ENCODE measurements at regions not wholly inside any gene's neighbourhood (a gene's known extent, or its start where the extent isn't known, plus 50 kb on each side); places are given as distances from the start of the nearest gene placed in this dataset.

DNA sequence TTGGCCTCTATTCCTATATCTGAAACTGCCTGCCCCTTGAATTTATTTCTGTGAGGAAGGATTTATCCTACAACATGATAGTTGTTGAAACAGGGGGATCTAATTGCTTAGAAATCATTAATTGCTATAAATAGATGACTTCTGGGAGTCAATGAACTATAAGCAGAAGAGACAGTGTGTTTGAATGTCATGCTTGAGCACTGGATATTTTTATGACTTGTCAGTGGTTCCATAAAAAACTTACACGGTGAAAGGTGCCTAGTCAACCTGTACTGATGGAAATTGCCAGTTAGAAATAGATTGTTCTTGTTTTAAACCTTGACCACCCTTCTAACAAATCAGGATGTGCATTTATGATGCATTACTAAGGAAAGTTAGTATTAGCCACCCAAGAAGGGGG lies 306.9 kb upstream of the PPARGC1A start:
- TF ChIP-seq POLR2AphosphoS5 (IDR thresholded peaks at IDR 0.05; ENCODE audit: insufficient read depth, low read depth, low read length) = no peak
- TF ChIP-seq, protein P1, sequence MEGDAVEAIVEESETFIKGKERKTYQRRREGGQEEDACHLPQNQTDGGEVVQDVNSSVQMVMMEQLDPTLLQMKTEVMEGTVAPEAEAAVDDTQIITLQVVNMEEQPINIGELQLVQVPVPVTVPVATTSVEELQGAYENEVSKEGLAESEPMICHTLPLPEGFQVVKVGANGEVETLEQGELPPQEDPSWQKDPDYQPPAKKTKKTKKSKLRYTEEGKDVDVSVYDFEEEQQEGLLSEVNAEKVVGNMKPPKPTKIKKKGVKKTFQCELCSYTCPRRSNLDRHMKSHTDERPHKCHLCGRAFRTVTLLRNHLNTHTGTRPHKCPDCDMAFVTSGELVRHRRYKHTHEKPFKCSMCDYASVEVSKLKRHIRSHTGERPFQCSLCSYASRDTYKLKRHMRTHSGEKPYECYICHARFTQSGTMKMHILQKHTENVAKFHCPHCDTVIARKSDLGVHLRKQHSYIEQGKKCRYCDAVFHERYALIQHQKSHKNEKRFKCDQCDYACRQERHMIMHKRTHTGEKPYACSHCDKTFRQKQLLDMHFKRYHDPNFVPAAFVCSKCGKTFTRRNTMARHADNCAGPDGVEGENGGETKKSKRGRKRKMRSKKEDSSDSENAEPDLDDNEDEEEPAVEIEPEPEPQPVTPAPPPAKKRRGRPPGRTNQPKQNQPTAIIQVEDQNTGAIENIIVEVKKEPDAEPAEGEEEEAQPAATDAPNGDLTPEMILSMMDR (IDR thresholded peaks at IDR 0.05; ENCODE audit: extremely low read depth in 1 of 2, insufficient read depth in 1 of 2, low read depth in 1 of 2, low read length in 2 of 2) = no peak
- TF ChIP-seq JUN (IDR thresholded peaks at IDR 0.05; ENCODE audit: borderline replicate concordance, insufficient read depth, insufficient read length, low read depth) = no peak

All from endothelial cell of umbilical vein (primary cell).